HG03060 (cell line): ENCODE measurements at regions not wholly inside any gene's neighbourhood (a gene's known extent, or its start where the extent isn't known, plus 50 kb on each side); places are given as distances from the start of the nearest gene placed in this dataset.

Experiments used
- ATAC-seq: cut with Tn5 transposase; IDR thresholded peaks from one replicate; pipeline ENCODE4 v1.9.1; 2021; ENCODE audit warnings: low read depth, moderate number of reproducible peaks; ENCODE audit not compliant: unreplicated experiment

GRCh38 chr9:32837551-32838058, 54.3 kb downstream of the TMEM215 start:
- no peak for ATAC-seq

- no peak for ATAC-seq
Measured at GRCh38 chr9:32839013-32839885, 55.9 kb downstream of the TMEM215 start.

- no peak for ATAC-seq
Measured at GRCh38 chr9:32841314-32841713, 58.0 kb downstream of the TMEM215 start.

- ATAC-seq, result no peak
Measured at GRCh38 chr9:32843295-32843694, 60.0 kb downstream of the TMEM215 start.

- ATAC-seq, result no peak
Measured at GRCh38 chr9:32844259-32844658, 60.9 kb downstream of the TMEM215 start.

- ATAC-seq, result no peak
Measured at GRCh38 chr9:32854271-32854670, 70.9 kb downstream of the TMEM215 start.

- ATAC-seq, result no peak
Measured at GRCh38 chr9:32855752-32856151, 72.4 kb downstream of the TMEM215 start.

- ATAC-seq, result no peak
Measured at GRCh38 chr9:32863291-32863690, 80.0 kb downstream of the TMEM215 start.

GRCh38 chr9:32864971-32865370, 81.6 kb downstream of the TMEM215 start:
- no peak for ATAC-seq

- no peak for ATAC-seq
Measured at GRCh38 chr9:32866273-32866672, 82.9 kb downstream of the TMEM215 start.

GRCh38 chr9:32867026-32867425, 83.7 kb downstream of the TMEM215 start:
- ATAC-seq, result no peak

GRCh38 chr9:32867601-32868204, 84.4 kb downstream of the TMEM215 start:
- ATAC-seq, result no peak

- ATAC-seq, result no peak
Measured at GRCh38 chr9:32869404-32869803, 86.1 kb downstream of the TMEM215 start.

- no peak for ATAC-seq
Measured at GRCh38 chr9:32873131-32873530, 89.8 kb downstream of the TMEM215 start.

GRCh38 chr9:32873553-32873952, 90.2 kb downstream of the TMEM215 start:
- no peak for ATAC-seq

- ATAC-seq, result no peak
Measured at GRCh38 chr9:32875242-32875641, 91.9 kb downstream of the TMEM215 start.

- no peak for ATAC-seq
Measured at GRCh38 chr9:32875748-32876147, 92.4 kb downstream of the TMEM215 start.

GRCh38 chr9:32877103-32877502, 93.8 kb downstream of the TMEM215 start:
- ATAC-seq, result no peak

GRCh38 chr9:32877639-32878217, 94.4 kb downstream of the TMEM215 start:
- ATAC-seq, result no peak

- ATAC-seq, result no peak
Measured at GRCh38 chr9:32879335-32879734, 96.0 kb downstream of the TMEM215 start.

GRCh38 chr9:32881948-32882347, 98.6 kb downstream of the TMEM215 start:
- no peak for ATAC-seq
